HCT116 (cell line): ENCODE measurements at regions not wholly inside any gene's neighbourhood (a gene's known extent, or its start where the extent isn't known, plus 50 kb on each side); places are given as distances from the start of the nearest gene placed in this dataset.

ENCODE experiments used
- ATAC-seq: fragments of 200-7000 bp; cut with Tn5 transposase; 2 replicates; pipeline ENCODE4 v1.9.1; 2020; ENCODE audit warnings: mild to moderate bottlenecking, moderate library complexity
- BruUV-seq: library from RNA; stranded (reverse); fragments of 400-500 nt; replicated peaks from 2 replicates; lab custom pipeline; 2021; lab: Mats Ljungman, UMichigan
- CTCF ChIA-PET: fragments of 300-600 bp; sonication (Branson Sonifier 250); formaldehyde crosslinking; loops from one replicate; lab custom pipeline; 2021; ENCODE audit warnings: antibody characterized with exemption; lab: Charles Lee
- POLR2A ChIA-PET: fragments of 300-600, 350-600 bp; sonication (Branson Sonifier 250); formaldehyde crosslinking; loops from one replicate; lab custom pipeline; 2021; ENCODE audit warnings: antibody characterized with exemption; lab: Charles Lee
- RAD21 ChIA-PET, 2 experiments: fragments of 300-600 bp; sonication (Branson Sonifier 250); formaldehyde crosslinking; loops; one replicate each; lab custom pipeline; 2023; ENCODE audit warnings: low total read pairs in 2 of 2; ENCODE audit not compliant: uncharacterized antibody in 2 of 2, unreplicated experiment in 2 of 2, low non-redundant PET in 1 of 2; lab: Charles Lee
- DNase-seq: peaks from one replicate; pipeline ENCODE4 v3.0.0-alpha.2; 2010; ENCODE audit warnings: low read depth, low spot score
- H2AFZ ChIP-seq: fragments of 200-600 bp; shearing (Covaris generic), sonication (generic); 2 replicates; pipeline ENCODE4 v1.6.1; 2017; ENCODE audit warnings: low read depth, mixed run types, mixed read lengths, antibody characterized with exemption, low read length; ENCODE audit not compliant: poor library complexity, severe bottlenecking
- H3K27ac ChIP-seq: 2 replicates; pipeline ENCODE4 v1.5.1; 2012; ENCODE audit warnings: low read depth, low read length
- H3K27me3 ChIP-seq: fragments of 200-600 bp; sonication (generic); 2 replicates; pipeline ENCODE4 v1.6.1; 2016; ENCODE audit warnings: mixed run types, low read length, mixed read lengths; ENCODE audit not compliant: insufficient read depth
- H3K36me3 ChIP-seq, 2 experiments: fragments of 200-500 bp in 1 of 2; fragments of 200-600 bp in 1 of 2; sonication (Bioruptor generic) in 1 of 2; sonication (generic) in 1 of 2; 2 replicates each; pipeline versions ENCODE4 v1.5.1 to v1.6.1; 2014 to 2016; ENCODE audit warnings: low read length in 2 of 2, inconsistent platforms in 1 of 2, mixed read lengths in 1 of 2, mixed run types in 1 of 2; ENCODE audit not compliant: insufficient read depth in 2 of 2, control insufficient read depth in 1 of 2
- H3K4me1 ChIP-seq, 2 experiments: fragments of 200-600 bp in 1 of 2; sonication (generic) in 1 of 2; 2 replicates each; pipeline versions ENCODE4 v1.5.1 to v1.6.1; 2012 to 2017; ENCODE audit warnings: low read length in 2 of 2, inconsistent platforms in 1 of 2, mild to moderate bottlenecking in 1 of 2, mixed read lengths in 1 of 2, mixed run types in 1 of 2, moderate library complexity in 1 of 2; ENCODE audit not compliant: insufficient read depth in 2 of 2, control insufficient read depth in 1 of 2
- H3K4me2 ChIP-seq: fragments of 200-600 bp; sonication (generic); 2 replicates; pipeline ENCODE4 v1.6.1; 2017; ENCODE audit warnings: mixed run types, low read length, mixed read lengths
- H3K4me3 ChIP-seq, 2 experiments: fragments of 200-600 bp in 1 of 2; sonication (generic) in 1 of 2; replicated peaks in 1 of 2; 2 replicates each; pipeline ENCODE4 v1.5.1; 2011 to 2016; ENCODE audit warnings: low read length in 2 of 2, control low read depth in 1 of 2, low read depth in 1 of 2, mild to moderate bottlenecking in 1 of 2, mixed read lengths in 1 of 2, mixed run types in 1 of 2
- H3K79me2 ChIP-seq: fragments of 200-600 bp; sonication (generic); 2 replicates; pipeline ENCODE4 v1.6.1; 2017; ENCODE audit warnings: mild to moderate bottlenecking, mixed run types, low read length, moderate library complexity, mixed read lengths; ENCODE audit not compliant: insufficient read depth
- H3K9ac ChIP-seq: fragments of 200-600 bp; sonication (generic); 2 replicates; pipeline ENCODE4 v1.6.1; 2016; ENCODE audit warnings: low read length, mixed read lengths
- H3K9me2 ChIP-seq: fragments of 200-600 bp; sonication (generic), shearing (Covaris generic); 2 replicates; pipeline ENCODE4 v1.6.1; 2017; ENCODE audit warnings: mixed run types, mild to moderate bottlenecking, moderate library complexity; ENCODE audit not compliant: insufficient read depth
- H3K9me3 ChIP-seq, 2 experiments: fragments of 200-500 bp in 1 of 2; fragments of 200-600 bp in 1 of 2; sonication (Bioruptor generic) in 1 of 2; sonication (generic) in 1 of 2; 2 replicates each; pipeline ENCODE4 v1.6.1; 2014 to 2017; ENCODE audit warnings: low read length in 2 of 2, mixed read lengths in 2 of 2, inconsistent platforms in 1 of 2, low read depth in 1 of 2, mild to moderate bottlenecking in 1 of 2, mixed run types in 1 of 2, moderate library complexity in 1 of 2; ENCODE audit not compliant: control insufficient read depth in 1 of 2, insufficient read depth in 1 of 2
- H4K20me1 ChIP-seq: fragments of 200-600 bp; sonication (generic), shearing (Covaris generic); 2 replicates; pipeline ENCODE4 v1.6.1; 2017; ENCODE audit warnings: mixed run types, mild to moderate bottlenecking, moderate library complexity; ENCODE audit not compliant: insufficient read depth
- ATF3 ChIP-seq: IDR thresholded peaks from 2 replicates; pipeline ENCODE4 v1.6.1; 2012
- CEBPB ChIP-seq: IDR thresholded peaks from 2 replicates; pipeline ENCODE4 v1.6.1; 2012; ENCODE audit warnings: low read depth
- ELF1 ChIP-seq: IDR thresholded peaks from 2 replicates; pipeline ENCODE4 v1.6.1; 2012; ENCODE audit warnings: low read depth, borderline replicate concordance
- FOSL1 ChIP-seq: IDR thresholded peaks from 2 replicates; pipeline ENCODE4 v1.6.1; 2012; ENCODE audit warnings: low read depth
- JUND ChIP-seq: IDR thresholded peaks from 2 replicates; pipeline ENCODE4 v1.6.1; 2012
- MAX ChIP-seq: IDR thresholded peaks from 2 replicates; pipeline ENCODE4 v1.6.1; 2012
- RAD21 ChIP-seq: IDR thresholded peaks from 2 replicates; pipeline ENCODE4 v1.6.1; 2012; ENCODE audit warnings: low read depth, mild to moderate bottlenecking
- SIN3A ChIP-seq: IDR thresholded peaks from 2 replicates; pipeline ENCODE4 v1.6.1; 2012; ENCODE audit warnings: low read depth
- SP1 ChIP-seq: IDR thresholded peaks from 2 replicates; pipeline ENCODE4 v1.6.1; 2012; ENCODE audit warnings: low read depth
- TCF7L2 ChIP-seq: IDR thresholded peaks from 2 replicates; pipeline ENCODE4 v1.7.0; 2011; ENCODE audit warnings: borderline replicate concordance, inconsistent platforms; ENCODE audit not compliant: insufficient read depth, insufficient read length; ENCODE audit errors: extremely low read depth
- YY1 ChIP-seq: IDR thresholded peaks from 2 replicates; pipeline ENCODE4 v1.6.1; 2011; ENCODE audit warnings: low read length, low read depth, moderate library complexity, mild to moderate bottlenecking; ENCODE audit not compliant: insufficient replicate concordance; ENCODE audit errors: extremely low read depth
- ZFX ChIP-seq: fragments of 450-650 bp; IDR thresholded peaks from 2 replicates; pipeline ENCODE4 v1.6.1; 2017
- ZNF274 ChIP-seq: fragments of 200-500 bp; sonication (Bioruptor generic); IDR thresholded peaks from 2 replicates; pipeline ENCODE4 v1.6.1; 2014; ENCODE audit warnings: mild to moderate bottlenecking, low read depth, low read length, inconsistent platforms
- intact Hi-C: fragments of 100-400 bp; cut with micrococcal nuclease; formaldehyde crosslinking; loops from 2 replicates; pipeline ENCODE4 v1.10.0; 2022

- no peaks in the 10 kb centered on the region for H3K79me2 ChIP-seq
- no peaks in the 10 kb centered on the region for H3K27me3 ChIP-seq
- peak overlapping the region; percentile 38 for H3K4me2 ChIP-seq
- H3K27ac ChIP-seq, result no peak overlapping the region
- BruUV-seq, result no TSS peak
- POLR2A ChIA-PET, result no interaction called here
- peaks cover 0 to 23% of the 10 kb centered on the region in 2 experiments; a peak in 2 of 4 replicates for H3K4me1 ChIP-seq
- no peaks in the 10 kb centered on the region for H3K36me3 ChIP-seq
- H3K4me3 ChIP-seq, result no peak overlapping the region
- no peaks in the 10 kb centered on the region for H4K20me1 ChIP-seq
- DNase-seq, result peak; percentile 1
- H3K9me3 ChIP-seq, result no peaks in the 10 kb centered on the region
- intact Hi-C loops, result no loop called here
- H2AFZ ChIP-seq, result peak overlapping the region; percentile 72
- TF ChIP-seq JUND (peak; percentile 21; the same call in 1 of the 2 replicates), FOSL1 (peak; percentile 47; the same call in 1 of the 2 replicates), MAX (0 out of 2 replicates have a peak, but pooled peaks have one; percentile 20), ZNF274 (no peak), ATF3 (no peak)
- TF ChIP-seq, all 23 proteins: peak for 3
- Histone ChIP-seq H3K9me2 (no peaks in the 10 kb centered on the region), H3K9ac (no peak overlapping the region)
- no peak for ATAC-seq
- ChIA-PET CTCF (no interaction called here), RAD21 (no interaction called here)
Measured at GRCh38 chr2:51812138-51812866, 780.4 kb upstream of the NRXN1 start.

GRCh38 chr2:51810197-51810596, 778.3 kb upstream of the NRXN1 start:
- no peak for TF ChIP-seq TCF7L2
- no peak for TF ChIP-seq SP1
- TF ChIP-seq RAD21, result no peak
- TF ChIP-seq ZFX, result no peak
- no peak for TF ChIP-seq CEBPB
- TF ChIP-seq ATF3, result no peak
- TF ChIP-seq ZNF274, result no peak
- no peak for TF ChIP-seq SIN3A
- no peak for TF ChIP-seq JUND
- no peak for TF ChIP-seq ELF1
- no peak for TF ChIP-seq YY1
- CTCF ChIA-PET, result no interaction called here
- Histone ChIP-seq H3K27me3 (no peaks in the 10 kb centered on the region), H4K20me1 (no peaks in the 10 kb centered on the region), H2AFZ (peak overlapping the region; percentile 47), H3K79me2 (no peaks in the 10 kb centered on the region), H3K36me3 (no peaks in the 10 kb centered on the region), H3K4me2 (no peak overlapping the region), H3K4me3 (no peak overlapping the region), H3K9me3 (no peaks in the 10 kb centered on the region), H3K27ac (no peak overlapping the region), H3K4me1 (peaks cover 0 to 23% of the 10 kb centered on the region in 2 experiments; a peak in 2 of 4 replicates), H3K9me2 (no peaks in the 10 kb centered on the region), H3K9ac (no peak overlapping the region)
- intact Hi-C loops, result no loop called here
- BruUV-seq, result no TSS peak
- DNase-seq (no peak), ATAC-seq (no peak)
- RAD21 ChIA-PET, result no interaction called here
- POLR2A ChIA-PET, result no interaction called here
